H1 (cell line): ENCODE measurements at regions not wholly inside any gene's neighbourhood (a gene's known extent, or its start where the extent isn't known, plus 50 kb on each side); places are given as distances from the start of the nearest gene placed in this dataset.

Experiments
- CBX5 ChIP-seq: fragments of 300-800, 300-1000 bp; sonication (generic); IDR thresholded peaks from 2 replicates; pipeline ENCODE4 v1.7.1; 2016; ENCODE audit warnings: antibody characterized with exemption, low read length, low read depth
- CEBPB ChIP-seq: IDR thresholded peaks from 2 replicates; pipeline ENCODE4 v1.6.1; 2012; ENCODE audit warnings: low read depth, low read length
- EP300 ChIP-seq, 2 experiments: IDR thresholded peaks; 1 replicate in 1 of 2; 2 replicates in 1 of 2; pipeline ENCODE4 v1.6.1; 2011 to 2012; ENCODE audit warnings: low read depth in 2 of 2, low read length in 2 of 2, mild to moderate bottlenecking in 2 of 2, borderline replicate concordance in 1 of 2, inconsistent platforms in 1 of 2, moderate library complexity in 1 of 2
- HDAC6 ChIP-seq: IDR thresholded peaks from one replicate; pipeline ENCODE4 v1.7.1; 2012; ENCODE audit warnings: low read depth, mild to moderate bottlenecking, inconsistent platforms, low read length, moderate library complexity
- KDM1A ChIP-seq: fragments of 200-600, 300-600 bp; sonication (generic); IDR thresholded peaks from 2 replicates; pipeline ENCODE4 v1.7.1; 2016; ENCODE audit warnings: mild to moderate bottlenecking, low read length, borderline replicate concordance
- POLR2A ChIP-seq, 2 experiments: IDR thresholded peaks; 1 replicate in 1 of 2; 2 replicates in 1 of 2; pipeline ENCODE4 v1.6.1; 2011; ENCODE audit warnings: low read depth in 2 of 2, low read length in 2 of 2, mild to moderate bottlenecking in 2 of 2; ENCODE audit errors: control extremely low read depth in 1 of 2
- RAD21 ChIP-seq, 2 experiments: IDR thresholded peaks in 1 of 2; conservative IDR thresholded peaks in 1 of 2; 2 replicates each; pipeline ENCODE4 v1.6.1; 2011; ENCODE audit warnings: low read depth in 2 of 2, low read length in 2 of 2, improper control_type of control experiment in 1 of 2, inconsistent platforms in 1 of 2, mild to moderate bottlenecking in 1 of 2, moderate library complexity in 1 of 2
- TAF1 ChIP-seq: IDR thresholded peaks from 2 replicates; pipeline ENCODE4 v1.6.1; 2011; ENCODE audit warnings: mild to moderate bottlenecking, low read depth, low read length
- TF ChIP-seq, protein P1 (sequence below): IDR thresholded peaks from 2 replicates; pipeline ENCODE4 v1.6.1; 2012; ENCODE audit warnings: inconsistent platforms
- TF ChIP-seq, protein P2 (sequence below), 3 experiments: IDR thresholded peaks; 1 replicate in 2 of 3; 2 replicates in 1 of 3; pipeline versions ENCODE4 v1.5.1 to v1.6.1; 2011; ENCODE audit warnings: low read length in 3 of 3, mild to moderate bottlenecking in 3 of 3, inconsistent platforms in 2 of 3, low read depth in 1 of 3, moderate library complexity in 1 of 3; ENCODE audit not compliant: insufficient read depth in 1 of 3; ENCODE audit errors: control extremely low read depth in 1 of 3

DNA sequence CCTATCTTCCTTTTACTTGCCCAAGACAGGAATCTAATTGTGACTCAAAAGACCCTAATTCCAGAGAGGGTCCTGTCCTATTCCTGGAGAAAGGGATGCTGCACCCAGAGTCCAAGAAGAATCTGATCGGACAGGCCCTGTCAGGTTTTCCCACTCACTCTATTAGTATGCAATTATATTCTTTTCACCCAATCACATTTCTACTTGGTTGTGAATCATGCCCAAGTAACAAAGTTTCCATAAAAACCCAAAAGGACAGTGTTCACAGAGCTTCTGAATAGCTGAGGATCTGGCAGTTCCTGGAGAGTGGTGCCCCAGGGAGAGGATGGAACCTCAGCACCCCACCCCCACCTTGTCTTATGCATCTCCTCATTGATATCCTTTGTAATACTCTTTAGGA, 135.3 kb upstream of the SLITRK5 start:
- TF ChIP-seq EP300 (IDR thresholded peaks at IDR 0.05; ENCODE audit: borderline replicate concordance in 1 of 2, low read depth in 2 of 2, low read length in 2 of 2) (no peak), KDM1A (no peak), POLR2A (IDR thresholded peaks at IDR 0.05; ENCODE audit: control extremely low read depth in 1 of 2, low read depth in 2 of 2, low read length in 2 of 2) (no peak), CEBPB (no peak), CBX5 (no peak), TAF1 (no peak), RAD21 (IDR thresholded peaks at IDR 0.05 in 1 of 2, conservative IDR thresholded peaks at IDR 0.05 in 1 of 2; ENCODE audit: low read depth in 2 of 2, low read length in 2 of 2) (no peak), HDAC6 (no peak)
- TF ChIP-seq, protein P1, sequence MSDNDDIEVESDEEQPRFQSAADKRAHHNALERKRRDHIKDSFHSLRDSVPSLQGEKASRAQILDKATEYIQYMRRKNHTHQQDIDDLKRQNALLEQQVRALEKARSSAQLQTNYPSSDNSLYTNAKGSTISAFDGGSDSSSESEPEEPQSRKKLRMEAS: no peak
- TF ChIP-seq, protein P2, sequence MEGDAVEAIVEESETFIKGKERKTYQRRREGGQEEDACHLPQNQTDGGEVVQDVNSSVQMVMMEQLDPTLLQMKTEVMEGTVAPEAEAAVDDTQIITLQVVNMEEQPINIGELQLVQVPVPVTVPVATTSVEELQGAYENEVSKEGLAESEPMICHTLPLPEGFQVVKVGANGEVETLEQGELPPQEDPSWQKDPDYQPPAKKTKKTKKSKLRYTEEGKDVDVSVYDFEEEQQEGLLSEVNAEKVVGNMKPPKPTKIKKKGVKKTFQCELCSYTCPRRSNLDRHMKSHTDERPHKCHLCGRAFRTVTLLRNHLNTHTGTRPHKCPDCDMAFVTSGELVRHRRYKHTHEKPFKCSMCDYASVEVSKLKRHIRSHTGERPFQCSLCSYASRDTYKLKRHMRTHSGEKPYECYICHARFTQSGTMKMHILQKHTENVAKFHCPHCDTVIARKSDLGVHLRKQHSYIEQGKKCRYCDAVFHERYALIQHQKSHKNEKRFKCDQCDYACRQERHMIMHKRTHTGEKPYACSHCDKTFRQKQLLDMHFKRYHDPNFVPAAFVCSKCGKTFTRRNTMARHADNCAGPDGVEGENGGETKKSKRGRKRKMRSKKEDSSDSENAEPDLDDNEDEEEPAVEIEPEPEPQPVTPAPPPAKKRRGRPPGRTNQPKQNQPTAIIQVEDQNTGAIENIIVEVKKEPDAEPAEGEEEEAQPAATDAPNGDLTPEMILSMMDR (IDR thresholded peaks at IDR 0.05; ENCODE audit: control extremely low read depth in 1 of 3, insufficient read depth in 1 of 3, low read depth in 1 of 3, low read length in 3 of 3): no peak
